ENCODE measurements at regions not wholly inside any gene's neighbourhood (a gene's known extent, or its start where the extent isn't known, plus 50 kb on each side); places are given as distances from the start of the nearest gene placed in this dataset.

GRCh38 chr6:167742719-167743303, 83.9 kb upstream of the AFDN start (continued):
- TF ChIP-seq ZNF503 (CRISPR knock-in tag; IDR thresholded peaks at IDR 0.05): peak; percentile 46; the same call in 1 of the 2 replicates
- no peak for TF ChIP-seq ZNF232 (CRISPR knock-in tag; IDR thresholded peaks at IDR 0.05; ENCODE audit: borderline replicate concordance)
- no peak for TF ChIP-seq ZMAT5 (CRISPR knock-in tag; IDR thresholded peaks at IDR 0.05; ENCODE audit: borderline replicate concordance, low read depth)
- TF ChIP-seq TERF1 (CRISPR knock-in tag; IDR thresholded peaks at IDR 0.05): no peak
- TF ChIP-seq SPEN (CRISPR knock-in tag; IDR thresholded peaks at IDR 0.05; ENCODE audit: low read depth): peak; percentile 42; the same call in 1 of the 2 replicates
- TF ChIP-seq U2AF1 (optimal IDR thresholded peaks at IDR 0.05; ENCODE audit: low read depth, low read length): no peak
- peak; percentile 83 for TF ChIP-seq FOXO1 (CRISPR knock-in tag; IDR thresholded peaks at IDR 0.05)
- no peak for TF ChIP-seq ZNF639 (CRISPR knock-in tag; conservative IDR thresholded peaks at IDR 0.05)
- TF ChIP-seq YEATS4 (CRISPR knock-in tag; IDR thresholded peaks at IDR 0.05; ENCODE audit: borderline replicate concordance): peak; percentile 28; the same call in 1 of the 2 replicates
- no peak for TF ChIP-seq ARNT2 (CRISPR knock-in tag; IDR thresholded peaks at IDR 0.05; ENCODE audit: low read depth)
- peak; percentile 70; the same call in 1 of the 2 replicates for TF ChIP-seq ZNF281 (CRISPR knock-in tag; IDR thresholded peaks at IDR 0.05; ENCODE audit: borderline replicate concordance)
- TF ChIP-seq SIN3A (IDR thresholded peaks at IDR 0.05; ENCODE audit: borderline replicate concordance, low read depth, low read length): no peak
- TF ChIP-seq ZC3H4 (CRISPR knock-in tag; IDR thresholded peaks at IDR 0.05; ENCODE audit: borderline replicate concordance): no peak
- no peak for TF ChIP-seq NFAT5 (CRISPR knock-in tag; IDR thresholded peaks at IDR 0.05)
- TF ChIP-seq ZNF382 (CRISPR knock-in tag; IDR thresholded peaks at IDR 0.05; ENCODE audit: borderline replicate concordance): no peak
- no peak for TF ChIP-seq TCF7L2 (IDR thresholded peaks at IDR 0.05; ENCODE audit: low read depth, low read length)
